Suprapubic skin (tissue), 4 donors: ENCODE measurements at regions not wholly inside any gene's neighbourhood (a gene's known extent, or its start where the extent isn't known, plus 50 kb on each side); places are given as distances from the start of the nearest gene placed in this dataset.

Source experiments
- EP300 ChIP-seq: sonication (generic); formaldehyde crosslinking; IDR thresholded peaks from one replicate; pipeline ENCODE4 v1.6.1; 2017; ENCODE audit warnings: antibody characterized with exemption
- POLR2A ChIP-seq, 2 donors: fragments of 450-650 bp; IDR thresholded peaks; one replicate each; pipeline ENCODE4 v1.6.1; 2017; ENCODE audit warnings: antibody characterized with exemption in 2 of 2, mild to moderate bottlenecking in 2 of 2, moderate library complexity in 2 of 2
- POLR2AphosphoS5 ChIP-seq, 3 donors: sonication (generic); formaldehyde crosslinking; IDR thresholded peaks; one replicate each; pipeline ENCODE4 v1.6.1; 2017; ENCODE audit warnings: antibody characterized with exemption in 3 of 3
- TF ChIP-seq, protein P1 (sequence below), 2 donors: fragments of 200-600 bp in 1 of 2; fragments of 450-650 bp in 1 of 2; sonication (generic) in 1 of 2; IDR thresholded peaks; one replicate each; pipeline ENCODE4 v1.5.1; 2016 to 2019; ENCODE audit warnings: antibody characterized with exemption in 2 of 2, mild to moderate bottlenecking in 1 of 2, moderate library complexity in 1 of 2

DNA sequence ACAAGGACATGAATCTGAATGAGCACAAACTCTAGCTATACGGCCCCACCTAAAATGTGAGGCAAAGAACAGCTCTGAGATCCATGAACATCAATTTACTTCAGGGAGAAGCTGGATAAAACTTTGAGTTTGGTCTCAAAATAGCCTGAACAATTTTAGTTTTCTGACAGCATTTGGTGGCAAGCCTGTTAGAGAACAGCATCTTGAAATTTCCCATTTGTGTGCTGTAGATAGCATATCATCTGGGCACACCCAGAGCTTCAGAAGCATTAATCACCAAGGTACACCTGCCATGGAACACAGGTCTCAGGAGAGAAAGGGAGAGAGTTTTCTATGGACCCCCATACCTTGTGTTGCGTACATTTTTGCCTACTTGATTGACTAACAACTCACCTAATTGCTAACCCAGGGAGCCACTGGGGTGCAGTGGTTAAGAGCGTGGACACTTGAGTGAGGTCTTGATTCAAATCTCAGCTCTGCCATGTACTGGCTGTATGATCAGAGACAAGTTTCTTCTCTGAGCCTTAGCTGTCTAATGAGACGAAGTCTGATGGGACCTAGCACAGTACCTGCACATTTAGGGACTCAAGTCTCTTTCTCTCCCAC lies 264.9 kb downstream of the PIK3R1 start:
- TF ChIP-seq EP300, result no peak
- TF ChIP-seq, protein P1, sequence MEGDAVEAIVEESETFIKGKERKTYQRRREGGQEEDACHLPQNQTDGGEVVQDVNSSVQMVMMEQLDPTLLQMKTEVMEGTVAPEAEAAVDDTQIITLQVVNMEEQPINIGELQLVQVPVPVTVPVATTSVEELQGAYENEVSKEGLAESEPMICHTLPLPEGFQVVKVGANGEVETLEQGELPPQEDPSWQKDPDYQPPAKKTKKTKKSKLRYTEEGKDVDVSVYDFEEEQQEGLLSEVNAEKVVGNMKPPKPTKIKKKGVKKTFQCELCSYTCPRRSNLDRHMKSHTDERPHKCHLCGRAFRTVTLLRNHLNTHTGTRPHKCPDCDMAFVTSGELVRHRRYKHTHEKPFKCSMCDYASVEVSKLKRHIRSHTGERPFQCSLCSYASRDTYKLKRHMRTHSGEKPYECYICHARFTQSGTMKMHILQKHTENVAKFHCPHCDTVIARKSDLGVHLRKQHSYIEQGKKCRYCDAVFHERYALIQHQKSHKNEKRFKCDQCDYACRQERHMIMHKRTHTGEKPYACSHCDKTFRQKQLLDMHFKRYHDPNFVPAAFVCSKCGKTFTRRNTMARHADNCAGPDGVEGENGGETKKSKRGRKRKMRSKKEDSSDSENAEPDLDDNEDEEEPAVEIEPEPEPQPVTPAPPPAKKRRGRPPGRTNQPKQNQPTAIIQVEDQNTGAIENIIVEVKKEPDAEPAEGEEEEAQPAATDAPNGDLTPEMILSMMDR (IDR thresholded peaks at IDR 0.05), result no peak
- no peak for TF ChIP-seq POLR2AphosphoS5 (IDR thresholded peaks at IDR 0.05)
- TF ChIP-seq POLR2A (IDR thresholded peaks at IDR 0.05), result no peak
